Spleen (tissue), 11 donors: ENCODE measurements at regions not wholly inside any gene's neighbourhood (a gene's known extent, or its start where the extent isn't known, plus 50 kb on each side); places are given as distances from the start of the nearest gene placed in this dataset.
"Not testable (repeated sequence)": the region's sequence is repeated elsewhere in the genome, so short reads cannot be mapped to it uniquely, and the experiment has no call there.

Experiments
- DNase-seq: peaks from one replicate; pipeline ENCODE4 v3.0.0-alpha.2; 2020
- H3K27ac ChIP-seq, 8 donors: fragments of 200-600 bp; sonication (generic) in 7 of 8; 1 replicate in 4 of 8; 2 replicates in 4 of 8; pipeline versions ENCODE4 v1.5.0 to v1.8.0; 2016 to 2021; ENCODE audit warnings: inconsistent platforms in 4 of 8, mild to moderate bottlenecking in 4 of 8, moderate library complexity in 1 of 8
- H3K27me3 ChIP-seq, 7 donors: fragments of 200-600 bp; sonication (generic) in 6 of 7; replicated peaks in 1 of 7; 1 replicate in 4 of 7; 2 replicates in 3 of 7; pipeline versions ENCODE4 v1.5.0 to v1.8.0; 2016 to 2021; ENCODE audit warnings: inconsistent platforms in 3 of 7, mild to moderate bottlenecking in 1 of 7
- H3K36me3 ChIP-seq, 6 donors: fragments of 200-600 bp; sonication (generic) in 5 of 6; 1 replicate in 4 of 6; 2 replicates in 2 of 6; pipeline versions ENCODE4 v1.5.0 to v1.8.0; 2016 to 2021; ENCODE audit warnings: inconsistent platforms in 2 of 6
- H3K4me1 ChIP-seq, 6 donors: fragments of 200-600 bp; sonication (generic) in 5 of 6; 1 replicate in 3 of 6; 2 replicates in 3 of 6; pipeline versions ENCODE4 v1.5.0 to v1.8.0; 2016 to 2021; ENCODE audit warnings: inconsistent platforms in 3 of 6
- H3K4me3 ChIP-seq, 8 donors: fragments of 200-600 bp; sonication (generic) in 7 of 8; 1 replicate in 4 of 8; 2 replicates in 4 of 8; pipeline versions ENCODE4 v1.5.0 to v1.8.0; 2016 to 2021; ENCODE audit warnings: inconsistent platforms in 4 of 8, mild to moderate bottlenecking in 4 of 8, moderate library complexity in 2 of 8
- H3K9me3 ChIP-seq, 8 donors: fragments of 200-600 bp; sonication (generic) in 7 of 8; 1 replicate in 4 of 8; 2 replicates in 4 of 8; pipeline versions ENCODE4 v1.5.0 to v1.8.0; 2016 to 2021; ENCODE audit warnings: inconsistent platforms in 4 of 8
- CTCF ChIP-seq, 11 experiments: fragments of 200-600 bp in 7 of 11; fragments of 450-650 bp in 4 of 11; sonication (generic) in 4 of 11; IDR thresholded peaks in 8 of 11; conservative IDR thresholded peaks in 3 of 11; 1 replicate in 7 of 11; 2 replicates in 4 of 11; pipeline versions ENCODE4 v1.4.0 to v1.8.0; 2016 to 2021; ENCODE audit warnings: antibody characterized with exemption in 11 of 11, inconsistent platforms in 4 of 11, mild to moderate bottlenecking in 1 of 11
- POLR2A ChIP-seq, 3 donors: fragments of 450-650 bp; IDR thresholded peaks; one replicate each; pipeline ENCODE4 v1.5.1; 2017; ENCODE audit warnings: antibody characterized with exemption in 3 of 3, mild to moderate bottlenecking in 1 of 3
- POLR2AphosphoS5 ChIP-seq, 3 donors: sonication (generic); formaldehyde crosslinking; IDR thresholded peaks; one replicate each; pipeline ENCODE4 v1.5.1; 2017; ENCODE audit warnings: antibody characterized with exemption in 3 of 3
- WGBS, 5 donors: extraction: QIAGEN DNeasy Blood & Tissue Kit in 3 of 5; methylation state at CpG; one replicate each; pipeline versions ENCODE4 v1.1.5 to v1.1.7; 2013 to 2018; 5-methylcytosine and 5-hydroxymethylcytosine counted together
- intact Hi-C: fragments of 100-400 bp; cut with DNase I; formaldehyde crosslinking; loops from one replicate; pipeline ENCODE4 v1.15.0; 2023; ENCODE audit warnings: low total_unique reads
- donor health status: healthy with polysubstance abuse.
- donor health status: DM: no; HTN: no; CAD: no; lungs with moderate emphysema.
- donor health status: DM: no; HTN: no; CAD: no.
- donor health status: Bipolar disorder and iron deficiency.
- donor health status: healthy.
- donor health status: DM: no; HTN: no; CAD: no.
- donor health status: DM: yes; HTN: yes; CAD: no.

GRCh38 chr6:86087954-86088353 is 445.3 kb upstream of the SYNCRIP start:
- WGBS, 5 donors: 84 to 95% (median 94%) methylated on average over 2 of the region's 2 CpGs
- Histone ChIP-seq H3K4me1 (no peaks in the 10 kb centered on the region), H3K4me3 (no peak overlapping the region), H3K36me3 (no peaks in the 10 kb centered on the region), H3K27me3 (no peaks in the 10 kb centered on the region), H3K9me3 (peaks cover 0 to 44% (median 15%) of the 10 kb centered on the region in 8 donors), H3K27ac (no peak overlapping the region)
- intact Hi-C loops: no loop called here
- no peak for DNase-seq
- no peak for TF ChIP-seq POLR2A (IDR thresholded peaks at IDR 0.05)
- no peak for TF ChIP-seq CTCF (IDR thresholded peaks at IDR 0.05 in 8 of 11, conservative IDR thresholded peaks at IDR 0.05 in 3 of 11)
- TF ChIP-seq POLR2AphosphoS5 (IDR thresholded peaks at IDR 0.05): no peak

- intact Hi-C loops: no loop called here
- WGBS, 5 donors: 0 to 54% (median 35%) methylated on average over 1 of the region's 1 CpG
These were observed 437.3 kb upstream of the SYNCRIP start for GRCh38 chr6:86079938-86080337.

GRCh38 chr6:86070151-86070550 is 427.5 kb upstream of the SYNCRIP start:
- intact Hi-C loops: no loop called here
- H3K4me3 ChIP-seq: no peak overlapping the region
- H3K36me3 ChIP-seq: no peaks in the 10 kb centered on the region
- no peak for TF ChIP-seq CTCF (IDR thresholded peaks at IDR 0.05 in 8 of 11, conservative IDR thresholded peaks at IDR 0.05 in 3 of 11)
- no peak for TF ChIP-seq POLR2AphosphoS5 (IDR thresholded peaks at IDR 0.05)
- H3K9me3 ChIP-seq: peaks cover 0 to 37% (median 3%) of the 10 kb centered on the region in 8 donors
- H3K4me1 ChIP-seq: no peaks in the 10 kb centered on the region
- H3K27ac ChIP-seq: no peak overlapping the region
- H3K27me3 ChIP-seq: no peaks in the 10 kb centered on the region
- DNase-seq: no peak

More at GRCh38 chr6:86079938-86080337, 437.3 kb upstream of the SYNCRIP start:
- Histone ChIP-seq H3K4me3 (no peak overlapping the region), H3K27me3 (no peaks in the 10 kb centered on the region), H3K27ac (no peak overlapping the region), H3K4me1 (no peaks in the 10 kb centered on the region), H3K36me3 (no peaks in the 10 kb centered on the region), H3K9me3 (peaks cover 0 to 21% (median 6%) of the 10 kb centered on the region in 8 donors)
- DNase-seq: no peak
- no peak for TF ChIP-seq POLR2AphosphoS5 (IDR thresholded peaks at IDR 0.05)
- TF ChIP-seq CTCF (IDR thresholded peaks at IDR 0.05 in 8 of 11, conservative IDR thresholded peaks at IDR 0.05 in 3 of 11): no peak
- TF ChIP-seq POLR2A (IDR thresholded peaks at IDR 0.05): no peak

GRCh38 chr6:86065002-86065401 is 422.3 kb upstream of the SYNCRIP start:
- H3K4me3 ChIP-seq, intact Hi-C loops, DNase-seq, H3K36me3 ChIP-seq, H3K27me3 ChIP-seq, H3K27ac ChIP-seq, H3K4me1 ChIP-seq: not testable (repeated sequence)
- peaks cover 0 to 48% (median 12%) of the 10 kb centered on the region in 8 donors for H3K9me3 ChIP-seq
- 79 to 90% (median 83%) methylated on average over 3 of the region's 3 CpGs for WGBS, 5 donors

- H3K4me1 ChIP-seq, H3K27ac ChIP-seq, H3K36me3 ChIP-seq, H3K4me3 ChIP-seq, H3K27me3 ChIP-seq, intact Hi-C loops, DNase-seq: not testable (repeated sequence)
- peaks cover 0 to 34% (median 13%) of the 10 kb centered on the region in 8 donors for H3K9me3 ChIP-seq
- WGBS, 5 donors: 79 to 84% (median 82%) methylated on average over 18 of the region's 18 CpGs
These were observed 414.8 kb upstream of the SYNCRIP start for GRCh38 chr6:86057293-86057980.
